ENCODE measurements at regions not wholly inside any gene's neighbourhood (a gene's known extent, or its start where the extent isn't known, plus 50 kb on each side); places are given as distances from the start of the nearest gene placed in this dataset.

DNA sequence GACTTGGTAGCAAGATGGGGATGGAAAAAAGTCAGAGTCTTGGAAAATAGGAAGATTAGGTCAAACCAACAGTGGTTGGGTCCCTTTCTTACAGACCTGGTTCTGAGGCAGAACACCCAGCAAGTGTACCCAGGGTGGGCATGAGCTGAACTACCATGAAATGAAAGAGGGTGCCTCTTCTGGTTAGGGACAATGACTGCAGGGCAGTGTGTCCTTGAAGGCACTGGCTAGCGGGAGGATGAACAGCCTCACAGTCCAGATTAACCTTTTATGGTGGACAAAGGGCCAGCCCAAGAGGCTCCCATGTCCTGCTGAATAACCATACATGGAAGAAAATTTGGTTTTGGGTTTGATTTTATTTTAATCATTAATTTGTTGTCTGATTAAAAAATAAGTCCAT, 61.8 kb upstream of the CCDC85A start:
- Histone ChIP-seq H3K9me3 (ENCODE audit: control insufficient read depth, insufficient read depth, low read length) (no peaks in the 10 kb centered on the region), H3K27ac (ENCODE audit: low read length) (no peak overlapping the region), H3K4me1 (ENCODE audit: control insufficient read depth, insufficient read depth, low read length) (no peaks in the 10 kb centered on the region; the same call in 1 of the 2 replicates), H3K27me3 (ENCODE audit: control insufficient read depth, insufficient read depth, low read length) (no peaks in the 10 kb centered on the region), H3K4me3 (ENCODE audit: low read length) (no peak overlapping the region), H3K36me3 (ENCODE audit: control insufficient read depth, insufficient read depth, low read length) (no peaks in the 10 kb centered on the region)
- DNase-seq (ENCODE audit: low read depth, low spot score), result no peak
- no CpG with 5 or more reads among the region's 1 CpG for WGBS (ENCODE audit: insufficient coverage, insufficient read length)

DNA sequence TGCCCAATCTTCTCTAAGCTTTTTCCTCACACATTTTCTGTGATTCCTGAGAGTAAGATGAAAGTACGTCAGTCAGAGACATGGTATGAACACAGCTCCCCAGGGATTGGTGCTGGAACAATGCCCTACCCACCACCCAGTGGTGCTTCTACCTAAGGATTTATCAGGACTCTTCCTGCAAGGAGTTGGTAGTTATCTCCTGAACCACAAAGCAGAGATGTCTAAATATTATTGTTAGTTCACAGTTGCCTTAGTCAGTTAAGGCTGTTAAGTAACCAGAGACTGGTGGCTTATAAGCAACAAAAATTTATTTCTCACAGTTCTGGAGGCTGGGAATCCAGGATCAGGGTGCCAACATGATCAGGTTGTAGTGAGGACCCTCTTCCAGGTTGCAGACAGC, 60.3 kb upstream of the CCDC85A start:
- no peaks in the 10 kb centered on the region for H3K9me3 ChIP-seq (ENCODE audit: control insufficient read depth, insufficient read depth, low read length)
- no peak overlapping the region for H3K4me3 ChIP-seq (ENCODE audit: low read length)
- WGBS (ENCODE audit: insufficient coverage, insufficient read length), result no CpG with 5 or more reads among the region's 1 CpG
- no peaks in the 10 kb centered on the region for H3K27me3 ChIP-seq (ENCODE audit: control insufficient read depth, insufficient read depth, low read length)
- H3K36me3 ChIP-seq (ENCODE audit: control insufficient read depth, insufficient read depth, low read length), result no peaks in the 10 kb centered on the region
- no peak for DNase-seq (ENCODE audit: low read depth, low spot score)
- no peak overlapping the region for H3K27ac ChIP-seq (ENCODE audit: low read length)
- no peaks in the 10 kb centered on the region; the same call in 1 of the 2 replicates for H3K4me1 ChIP-seq (ENCODE audit: control insufficient read depth, insufficient read depth, low read length)

DNA sequence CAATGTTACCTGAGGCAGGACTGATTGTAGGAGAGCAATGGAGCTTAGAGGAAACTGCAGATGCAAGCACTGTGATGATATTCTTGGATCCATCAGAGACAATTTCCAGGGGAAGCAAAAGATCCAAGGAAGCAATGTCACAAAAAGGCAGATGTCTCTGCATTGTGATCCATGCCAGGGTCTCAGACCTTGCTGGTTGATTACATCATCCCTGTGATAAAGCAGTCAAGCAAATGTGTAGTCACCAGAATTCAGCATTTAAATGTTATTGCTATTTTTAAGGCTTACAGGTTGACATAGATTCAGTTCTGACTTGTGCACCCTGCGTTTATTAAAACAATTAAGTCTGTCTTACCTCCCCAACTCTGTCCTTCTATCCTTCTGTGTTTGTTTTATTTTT, 56.8 kb upstream of the CCDC85A start:
- no peaks in the 10 kb centered on the region for H3K27me3 ChIP-seq (ENCODE audit: control insufficient read depth, insufficient read depth, low read length)
- H3K36me3 ChIP-seq (ENCODE audit: control insufficient read depth, insufficient read depth, low read length), result no peaks in the 10 kb centered on the region
- no peak overlapping the region for H3K27ac ChIP-seq (ENCODE audit: low read length)
- no peak for DNase-seq (ENCODE audit: low read depth, low spot score)
- H3K4me1 ChIP-seq (ENCODE audit: control insufficient read depth, insufficient read depth, low read length), result no peaks in the 10 kb centered on the region
- WGBS (ENCODE audit: insufficient coverage, insufficient read length), result no CpG with 5 or more reads among the region's 1 CpG
- H3K9me3 ChIP-seq (ENCODE audit: control insufficient read depth, insufficient read depth, low read length), result no peaks in the 10 kb centered on the region
- H3K4me3 ChIP-seq (ENCODE audit: low read length), result no peak overlapping the region

DNA sequence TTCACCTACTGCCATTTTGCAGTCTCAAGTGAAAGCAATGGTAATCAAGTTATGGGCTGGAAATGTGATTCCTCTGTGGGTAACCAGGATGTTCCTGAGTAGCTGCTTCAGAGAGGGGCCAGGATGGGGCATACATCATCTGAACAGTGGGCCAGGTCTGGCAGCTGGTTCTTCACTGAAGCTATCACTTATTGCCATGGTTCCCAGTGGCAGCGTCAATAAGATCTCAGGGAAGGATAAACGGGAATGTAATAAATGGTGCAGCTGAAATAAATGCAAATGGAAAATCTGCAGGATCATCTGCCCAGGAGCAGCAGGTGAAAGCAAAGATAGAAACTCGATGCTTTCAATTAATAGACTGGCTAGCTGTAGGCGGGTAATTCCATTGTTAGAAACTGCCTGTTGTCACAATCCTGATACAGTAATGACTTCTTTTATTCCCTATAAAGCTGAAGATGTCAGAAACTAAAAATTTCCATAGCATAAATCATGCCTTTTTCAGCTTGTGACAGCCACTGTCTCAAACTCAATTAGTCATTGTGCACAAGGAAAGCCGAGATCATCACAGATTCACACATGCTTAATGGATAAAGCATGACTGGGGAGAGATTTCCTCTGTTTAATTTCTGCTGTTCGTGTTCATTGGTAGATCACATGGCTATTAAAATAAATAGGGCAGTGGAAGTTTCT, 56.2 kb upstream of the CCDC85A start:
- Histone ChIP-seq H3K27ac (ENCODE audit: low read length) (no peak overlapping the region), H3K9me3 (ENCODE audit: control insufficient read depth, insufficient read depth, low read length) (no peaks in the 10 kb centered on the region), H3K4me3 (ENCODE audit: low read length) (no peak overlapping the region), H3K36me3 (ENCODE audit: control insufficient read depth, insufficient read depth, low read length) (no peaks in the 10 kb centered on the region), H3K27me3 (ENCODE audit: control insufficient read depth, insufficient read depth, low read length) (no peaks in the 10 kb centered on the region), H3K4me1 (ENCODE audit: control insufficient read depth, insufficient read depth, low read length) (no peaks in the 10 kb centered on the region)
- no peak for DNase-seq (ENCODE audit: low read depth, low spot score)
- no CpG with 5 or more reads among the region's 6 CpGs for WGBS (ENCODE audit: insufficient coverage, insufficient read length)

DNA sequence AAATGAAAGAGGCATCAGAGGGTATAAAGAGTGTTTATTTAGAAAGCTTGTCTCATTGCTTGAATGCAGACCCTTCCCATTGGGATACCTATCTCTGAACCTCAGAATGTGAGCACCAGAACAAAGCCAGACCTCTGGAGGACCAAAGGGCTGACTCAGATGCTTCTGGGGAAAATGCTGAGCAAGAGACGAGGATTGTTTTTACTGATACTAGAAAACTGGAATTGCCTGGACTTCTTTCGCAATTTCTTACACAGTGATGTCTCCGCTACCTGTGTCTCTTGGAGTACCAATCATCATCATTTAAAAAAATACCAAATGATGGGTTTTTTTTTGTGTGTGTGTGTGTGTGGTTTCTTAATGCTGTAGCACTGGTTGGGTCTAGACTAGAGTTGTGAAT, 55.6 kb upstream of the CCDC85A start:
- Histone ChIP-seq H3K27ac (ENCODE audit: low read length) (no peak overlapping the region), H3K4me1 (ENCODE audit: control insufficient read depth, insufficient read depth, low read length) (no peaks in the 10 kb centered on the region), H3K36me3 (ENCODE audit: control insufficient read depth, insufficient read depth, low read length) (no peaks in the 10 kb centered on the region), H3K4me3 (ENCODE audit: low read length) (no peak overlapping the region), H3K9me3 (ENCODE audit: control insufficient read depth, insufficient read depth, low read length) (no peaks in the 10 kb centered on the region), H3K27me3 (ENCODE audit: control insufficient read depth, insufficient read depth, low read length) (no peaks in the 10 kb centered on the region)
- WGBS (ENCODE audit: insufficient coverage, insufficient read length), result no CpG with 5 or more reads among the region's 3 CpGs
- no peak for DNase-seq (ENCODE audit: low read depth, low spot score)

DNA sequence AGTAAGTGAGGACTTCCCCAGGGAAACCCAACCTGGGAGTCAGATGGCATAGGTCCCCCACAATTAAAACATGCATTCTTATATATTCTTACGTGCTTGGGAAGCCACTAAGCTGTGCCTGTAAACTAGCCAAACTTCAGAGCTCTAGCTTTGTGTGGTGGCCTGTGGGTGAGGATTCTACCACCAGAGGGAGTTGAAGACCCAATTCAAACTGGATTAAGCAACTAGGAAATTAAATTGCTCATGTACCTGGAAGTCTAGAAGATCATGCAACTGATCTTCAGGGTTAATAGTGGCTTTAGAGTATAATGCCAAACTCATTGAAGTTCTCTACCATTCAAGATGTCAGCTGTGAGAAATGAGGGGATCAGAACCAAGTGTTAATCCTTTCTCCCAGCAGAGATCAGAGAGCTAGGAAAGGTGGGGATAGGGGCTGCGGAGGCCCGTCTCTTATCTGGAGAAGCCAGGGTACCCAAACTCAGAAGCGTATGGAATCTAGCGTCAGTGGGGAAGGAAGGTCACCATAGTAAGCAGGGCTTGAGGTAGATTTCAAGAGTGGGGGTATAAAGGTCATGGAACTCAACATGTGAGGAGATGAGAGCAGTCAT, 53.2 kb upstream of the CCDC85A start:
- WGBS (ENCODE audit: insufficient coverage, insufficient read length), result no CpG with 5 or more reads among the region's 5 CpGs
- Histone ChIP-seq H3K9me3 (ENCODE audit: control insufficient read depth, insufficient read depth, low read length) (no peaks in the 10 kb centered on the region), H3K27ac (ENCODE audit: low read length) (no peak overlapping the region), H3K4me3 (ENCODE audit: low read length) (no peak overlapping the region), H3K4me1 (ENCODE audit: control insufficient read depth, insufficient read depth, low read length) (no peaks in the 10 kb centered on the region), H3K36me3 (ENCODE audit: control insufficient read depth, insufficient read depth, low read length) (no peaks in the 10 kb centered on the region), H3K27me3 (ENCODE audit: control insufficient read depth, insufficient read depth, low read length) (no peaks in the 10 kb centered on the region)
- no peak for DNase-seq (ENCODE audit: low read depth, low spot score)

DNA sequence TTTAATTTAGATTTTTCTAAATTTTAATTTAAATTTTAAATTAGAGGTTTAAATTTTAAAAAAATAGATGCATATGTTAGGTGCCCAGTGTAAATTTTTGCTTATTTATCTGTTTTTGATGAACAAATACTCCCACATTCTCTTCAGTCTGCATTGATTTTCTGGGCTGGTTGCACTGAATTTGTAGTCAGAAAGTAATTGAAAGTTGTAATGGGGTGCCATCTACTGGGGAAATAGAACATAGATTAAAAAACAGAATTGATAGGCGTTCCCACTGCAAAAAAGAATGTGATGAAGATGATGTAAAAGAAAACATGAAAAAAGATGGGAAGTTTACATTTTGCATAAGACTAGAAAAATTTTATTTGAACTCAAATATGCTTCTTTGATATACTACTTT, 51.7 kb upstream of the CCDC85A start:
- no peak overlapping the region for H3K4me3 ChIP-seq (ENCODE audit: low read length)
- no peaks in the 10 kb centered on the region for H3K27me3 ChIP-seq (ENCODE audit: control insufficient read depth, insufficient read depth, low read length)
- H3K36me3 ChIP-seq (ENCODE audit: control insufficient read depth, insufficient read depth, low read length), result no peaks in the 10 kb centered on the region
- no peaks in the 10 kb centered on the region for H3K4me1 ChIP-seq (ENCODE audit: control insufficient read depth, insufficient read depth, low read length)
- no peak for DNase-seq (ENCODE audit: low read depth, low spot score)
- no peak overlapping the region for H3K27ac ChIP-seq (ENCODE audit: low read length)
- no CpG with 5 or more reads among the region's 1 CpG for WGBS (ENCODE audit: insufficient coverage, insufficient read length)
- H3K9me3 ChIP-seq (ENCODE audit: control insufficient read depth, insufficient read depth, low read length), result no peaks in the 10 kb centered on the region

DNA sequence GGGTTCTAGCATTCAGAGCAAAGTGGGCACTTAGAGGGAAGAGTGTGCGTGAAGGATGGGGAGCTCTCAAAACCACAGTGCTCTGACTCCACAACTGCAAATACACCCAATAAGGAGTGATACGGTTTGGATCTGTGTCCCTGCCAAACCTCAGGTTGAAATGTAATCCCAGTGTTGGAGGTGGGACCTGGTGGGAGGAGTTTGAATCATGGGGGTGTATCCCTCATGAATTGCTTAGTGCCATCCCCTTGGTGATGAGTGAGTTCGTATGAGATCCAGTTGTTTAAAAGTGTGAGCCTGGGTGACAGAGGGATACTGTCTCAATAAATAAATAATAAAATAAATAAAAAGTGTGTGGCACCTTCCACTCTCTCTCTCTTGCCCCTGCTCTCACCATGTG, 50.3 kb upstream of the CCDC85A start:
- no peaks in the 10 kb centered on the region for H3K27me3 ChIP-seq (ENCODE audit: control insufficient read depth, insufficient read depth, low read length)
- H3K27ac ChIP-seq (ENCODE audit: low read length), result no peak overlapping the region
- WGBS (ENCODE audit: insufficient coverage, insufficient read length), result no CpG with 5 or more reads among the region's 3 CpGs
- H3K4me1 ChIP-seq (ENCODE audit: control insufficient read depth, insufficient read depth, low read length), result no peaks in the 10 kb centered on the region
- no peak for DNase-seq (ENCODE audit: low read depth, low spot score)
- no peaks in the 10 kb centered on the region for H3K36me3 ChIP-seq (ENCODE audit: control insufficient read depth, insufficient read depth, low read length)
- no peak overlapping the region for H3K4me3 ChIP-seq (ENCODE audit: low read length)
- H3K9me3 ChIP-seq (ENCODE audit: control insufficient read depth, insufficient read depth, low read length), result no peaks in the 10 kb centered on the region

DNA sequence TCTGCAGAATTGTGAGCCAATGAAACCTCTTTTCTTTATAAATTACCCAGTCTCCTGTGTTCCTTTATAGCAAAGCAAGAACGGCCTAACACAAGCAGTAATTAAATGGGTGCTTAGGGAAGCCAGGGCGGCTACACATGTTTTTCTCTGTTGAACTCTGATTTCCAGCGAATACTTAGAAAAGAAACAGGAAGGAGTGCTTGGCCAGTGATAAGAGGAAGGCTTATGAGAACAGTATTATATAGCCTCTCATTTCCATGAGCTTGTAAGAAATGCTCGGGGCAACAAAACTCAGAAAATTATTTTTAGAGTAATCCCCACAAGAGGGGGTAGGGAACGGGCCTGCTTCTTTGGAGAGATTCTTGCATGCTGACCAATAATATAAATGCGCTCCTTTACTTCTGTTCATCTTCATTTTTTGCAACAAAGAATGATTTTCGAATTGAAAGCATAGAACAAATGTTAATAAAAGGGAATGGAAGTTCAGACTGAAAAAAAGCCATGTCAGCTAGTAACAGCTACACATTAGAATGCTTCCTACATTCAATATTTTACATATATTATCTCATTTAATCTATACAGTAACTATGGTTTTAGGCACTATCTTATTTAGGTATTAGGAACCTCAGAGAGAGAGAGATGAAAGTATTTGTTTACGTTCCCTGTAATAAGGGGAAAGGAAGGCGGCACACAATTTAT, 49.7 kb upstream of the CCDC85A start:
- WGBS (ENCODE audit: insufficient coverage, insufficient read length), result no CpG with 5 or more reads among the region's 9 CpGs
- no peak for DNase-seq (ENCODE audit: low read depth, low spot score)
- Histone ChIP-seq H3K4me1 (ENCODE audit: control insufficient read depth, insufficient read depth, low read length) (no peaks in the 10 kb centered on the region), H3K36me3 (ENCODE audit: control insufficient read depth, insufficient read depth, low read length) (no peaks in the 10 kb centered on the region), H3K27ac (ENCODE audit: low read length) (no peak overlapping the region), H3K4me3 (ENCODE audit: low read length) (no peak overlapping the region), H3K27me3 (ENCODE audit: control insufficient read depth, insufficient read depth, low read length) (no peaks in the 10 kb centered on the region), H3K9me3 (ENCODE audit: control insufficient read depth, insufficient read depth, low read length) (no peaks in the 10 kb centered on the region)
